Thymus (tissue), 11 donors: ENCODE measurements at regions not wholly inside any gene's neighbourhood (a gene's known extent, or its start where the extent isn't known, plus 50 kb on each side); places are given as distances from the start of the nearest gene placed in this dataset.

ENCODE experiments used
- DNase-seq, 9 donors: peaks; one replicate each; pipeline ENCODE4 v3.0.0-alpha.2; 2013; ENCODE audit warnings: low spot score in 9 of 9, low read depth in 6 of 9, missing footprints in 1 of 9
- H3K27ac ChIP-seq, 2 donors: one replicate each; pipeline ENCODE4 v1.5.1; 2013; ENCODE audit warnings: control low read depth in 1 of 2, low read depth in 1 of 2, low read length in 1 of 2, mild to moderate bottlenecking in 1 of 2, moderate library complexity in 1 of 2
- H3K27me3 ChIP-seq, 2 donors: one replicate each; pipeline ENCODE4 v1.5.1; 2013; ENCODE audit warnings: low read length in 1 of 2; ENCODE audit not compliant: control insufficient read depth in 2 of 2, insufficient read depth in 1 of 2
- H3K36me3 ChIP-seq, 2 donors: one replicate each; pipeline ENCODE4 v1.5.1; 2013; ENCODE audit warnings: low read length in 1 of 2, mild to moderate bottlenecking in 1 of 2, moderate library complexity in 1 of 2; ENCODE audit not compliant: control insufficient read depth in 2 of 2, insufficient read depth in 2 of 2
- H3K4me1 ChIP-seq, 2 donors: one replicate each; pipeline ENCODE4 v1.5.1; 2013; ENCODE audit warnings: low read length in 2 of 2; ENCODE audit not compliant: control insufficient read depth in 2 of 2, insufficient read depth in 2 of 2
- H3K4me3 ChIP-seq, 2 donors: one replicate each; pipeline ENCODE4 v1.5.1; 2013; ENCODE audit warnings: low read length in 2 of 2, control low read depth in 1 of 2, mild to moderate bottlenecking in 1 of 2
- H3K9me3 ChIP-seq, 2 donors: one replicate each; pipeline ENCODE4 v1.5.1; 2013; ENCODE audit warnings: low read length in 1 of 2, mild to moderate bottlenecking in 1 of 2; ENCODE audit not compliant: control insufficient read depth in 2 of 2, insufficient read depth in 1 of 2
- WGBS: extraction: QIAGEN DNeasy Blood & Tissue Kit; methylation state at CpG from one replicate; pipeline ENCODE4 v1.1.7; 2013; 5-methylcytosine and 5-hydroxymethylcytosine counted together
- donor health status: healthy.

GRCh38 chr1:117803318-117803717, 126.1 kb downstream of the GDAP2 start:
- no peaks in the 10 kb centered on the region for H3K9me3 ChIP-seq
- WGBS: 95% methylated on average over 1 of the region's 1 CpG
- no peak overlapping the region for H3K27ac ChIP-seq
- H3K4me3 ChIP-seq: no peak overlapping the region
- no peaks in the 10 kb centered on the region for H3K27me3 ChIP-seq
- no peaks in the 10 kb centered on the region for H3K4me1 ChIP-seq
- DNase-seq: no peak
- no peaks in the 10 kb centered on the region for H3K36me3 ChIP-seq

- H3K4me1 ChIP-seq: no peaks in the 10 kb centered on the region
- H3K27me3 ChIP-seq: no peaks in the 10 kb centered on the region
- 87% methylated on average over 1 of the region's 1 CpG for WGBS
- H3K9me3 ChIP-seq: no peaks in the 10 kb centered on the region
- no peak for DNase-seq
- no peaks in the 10 kb centered on the region for H3K36me3 ChIP-seq
- H3K27ac ChIP-seq: no peak overlapping the region
- H3K4me3 ChIP-seq: no peak overlapping the region
Measured at GRCh38 chr1:117809764-117810163, 119.7 kb downstream of the GDAP2 start.

- Histone ChIP-seq H3K9me3 (no peaks in the 10 kb centered on the region), H3K4me3 (no peak overlapping the region), H3K27ac (no peak overlapping the region), H3K27me3 (no peaks in the 10 kb centered on the region), H3K36me3 (no peaks in the 10 kb centered on the region), H3K4me1 (no peaks in the 10 kb centered on the region)
- no peak for DNase-seq
- WGBS: 44% methylated on average over 3 of the region's 3 CpGs
Measured at GRCh38 chr1:117810553-117810952, 118.9 kb downstream of the GDAP2 start.

- Histone ChIP-seq H3K36me3 (no peaks in the 10 kb centered on the region), H3K4me1 (no peaks in the 10 kb centered on the region), H3K9me3 (no peaks in the 10 kb centered on the region), H3K4me3 (no peak overlapping the region), H3K27ac (no peak overlapping the region), H3K27me3 (no peaks in the 10 kb centered on the region)
- DNase-seq: no peak
- WGBS: 78% methylated on average over 1 of the region's 1 CpG
Measured at GRCh38 chr1:117812869-117813511, 116.4 kb downstream of the GDAP2 start.
